CD4-positive, alpha-beta memory T cell (primary cell): ENCODE measurements at regions not wholly inside any gene's neighbourhood (a gene's known extent, or its start where the extent isn't known, plus 50 kb on each side); places are given as distances from the start of the nearest gene placed in this dataset.

Experiments used
- CTCF ChIA-PET: fragments of 350-600 bp; sonication (Branson Sonifier 250); formaldehyde crosslinking; loops from one replicate; lab custom pipeline; 2021; ENCODE audit warnings: inconsistent platforms; ENCODE audit not compliant: partially characterized antibody; lab: Charles Lee
- POLR2A ChIA-PET: fragments of 350-600 bp; sonication (Branson Sonifier 250); formaldehyde crosslinking; loops from one replicate; lab custom pipeline; 2021; ENCODE audit not compliant: partially characterized antibody; lab: Charles Lee
- DNase-seq, 5 donors: peaks; one replicate each; pipeline versions ENCODE4 v3.0.0 to v3.0.0-alpha.2; 2020 to 2022; ENCODE audit warnings: mixed read lengths in 1 of 5
- H3K27ac ChIP-seq: one replicate; pipeline ENCODE4 v1.7.0; 2013; ENCODE audit warnings: low read depth, low read length
- H3K27me3 ChIP-seq: 2 replicates; pipeline ENCODE4 v1.7.0; 2013; ENCODE audit warnings: mild to moderate bottlenecking, low read length, moderate library complexity; ENCODE audit not compliant: insufficient read depth
- H3K36me3 ChIP-seq: 2 replicates; pipeline ENCODE4 v1.7.0; 2013; ENCODE audit warnings: mild to moderate bottlenecking, low read length, moderate library complexity; ENCODE audit not compliant: insufficient read depth
- H3K4me1 ChIP-seq: 2 replicates; pipeline ENCODE4 v1.7.0; 2013; ENCODE audit warnings: mild to moderate bottlenecking, low read length, moderate library complexity; ENCODE audit not compliant: insufficient read depth
- H3K4me3 ChIP-seq, 2 donors: one replicate each; pipeline ENCODE4 v1.7.0; 2013; ENCODE audit warnings: low read length in 2 of 2, mild to moderate bottlenecking in 1 of 2
- H3K9me3 ChIP-seq, 2 donors: one replicate each; pipeline ENCODE4 v1.7.0; 2013; ENCODE audit warnings: low read length in 2 of 2, control low read depth in 1 of 2; ENCODE audit not compliant: control insufficient read depth in 1 of 2
- H3K27ac Mint-ChIP-seq, 7 donors: one replicate each; pipeline ENCODE4 v1.8.0; 2020 to 2021; ENCODE audit warnings: mixed read lengths in 7 of 7, mild to moderate bottlenecking in 6 of 7, inconsistent platforms in 3 of 7, moderate library complexity in 3 of 7
- H3K27me3 Mint-ChIP-seq, 2 donors: one replicate each; pipeline ENCODE4 v1.8.0; 2020 to 2021; ENCODE audit warnings: mixed read lengths in 2 of 2
- H3K36me3 Mint-ChIP-seq, 2 donors: one replicate each; pipeline ENCODE4 v1.8.0; 2020 to 2021; ENCODE audit warnings: mixed read lengths in 2 of 2, inconsistent platforms in 1 of 2, mild to moderate bottlenecking in 1 of 2
- H3K4me1 Mint-ChIP-seq, 4 donors: one replicate each; pipeline ENCODE4 v1.8.0; 2020 to 2021; ENCODE audit warnings: mixed read lengths in 4 of 4, mild to moderate bottlenecking in 1 of 4
- H3K4me3 Mint-ChIP-seq, 8 donors: one replicate each; pipeline ENCODE4 v1.8.0; 2020 to 2021; ENCODE audit warnings: mixed read lengths in 8 of 8, mild to moderate bottlenecking in 7 of 8, moderate library complexity in 6 of 8, inconsistent platforms in 3 of 8
- H3K9me3 Mint-ChIP-seq, 8 donors: one replicate each; pipeline ENCODE4 v1.8.0; 2020 to 2021; ENCODE audit warnings: mixed read lengths in 8 of 8, mild to moderate bottlenecking in 5 of 8, inconsistent platforms in 3 of 8, moderate library complexity in 1 of 8
- intact Hi-C: fragments of 100-400 bp; cut with micrococcal nuclease; formaldehyde crosslinking; loops from one replicate; pipeline ENCODE4 v1.15.1; 2023

DNA sequence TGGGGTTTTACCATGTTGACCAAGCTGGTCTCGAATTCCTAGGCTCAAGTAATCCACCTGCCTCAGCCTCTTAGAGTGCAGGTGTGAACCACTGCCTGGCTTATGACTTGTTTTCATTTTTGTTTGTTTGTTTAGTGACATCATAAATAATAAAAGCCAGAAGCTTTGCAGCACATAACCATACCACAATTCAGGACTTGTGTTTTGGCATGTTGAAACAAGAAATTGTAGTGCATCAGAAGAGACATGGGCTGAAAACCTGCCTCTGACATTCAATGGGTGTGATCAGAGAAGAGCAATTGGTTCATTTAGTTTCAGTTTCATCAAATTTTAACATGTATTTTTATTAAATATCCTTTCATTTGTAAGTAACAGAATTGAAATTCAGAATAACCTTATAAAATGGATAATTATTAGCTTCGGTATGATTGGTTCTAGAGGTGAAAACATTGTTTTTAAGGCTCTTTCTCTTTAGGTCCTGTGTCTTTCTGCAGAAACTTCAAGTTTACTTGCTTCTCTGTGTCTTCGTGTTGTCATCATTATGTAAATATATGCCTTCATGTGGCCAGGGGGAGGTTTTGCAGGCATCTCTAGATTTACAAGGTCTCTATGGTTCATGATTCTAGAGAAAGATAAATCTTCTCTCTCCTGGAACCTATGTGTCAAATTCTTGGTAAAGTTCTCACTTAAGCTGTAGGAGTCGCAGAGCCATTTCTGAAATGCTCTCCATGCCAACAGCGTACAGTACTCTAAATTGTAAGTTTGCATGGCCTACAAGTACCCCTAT lies 312.0 kb downstream of the KCNC2 start:
- no peak overlapping the region for H3K27ac ChIP-seq
- intact Hi-C loops: no loop called here
- H3K9me3 Mint-ChIP-seq: peaks cover 0 to 2% (median 0%) of the 10 kb centered on the region in 8 donors
- no peaks in the 10 kb centered on the region for H3K36me3 ChIP-seq
- no peaks in the 10 kb centered on the region for H3K27me3 ChIP-seq
- H3K4me1 Mint-ChIP-seq: peaks cover 20 to 49% (median 36%) of the 10 kb centered on the region in 4 donors
- POLR2A ChIA-PET: no interaction called here
- no peaks in the 10 kb centered on the region for H3K27me3 Mint-ChIP-seq
- peak overlapping the region in 1 of 2 donors; percentile 4 for H3K4me3 ChIP-seq
- H3K36me3 Mint-ChIP-seq: no peaks in the 10 kb centered on the region
- H3K27ac Mint-ChIP-seq: peak overlapping the region; percentile 24 to 91 (median 60)
- H3K4me1 ChIP-seq: peaks cover 50% of the 10 kb centered on the region
- H3K4me3 Mint-ChIP-seq: peak overlapping the region; percentile 16 to 80 (median 52)
- H3K9me3 ChIP-seq: no peaks in the 10 kb centered on the region
- CTCF ChIA-PET: interaction anchor here (0.6 to 1.1 kb wide), 3 partner anchors 11 to 347 kb away, joined by 3 to 4 read pairs (median 3); no protein-coding TSS in a partner anchor
- peak in 3 of 5 donors; percentile 18 to 30 (median 26) for DNase-seq

DNA sequence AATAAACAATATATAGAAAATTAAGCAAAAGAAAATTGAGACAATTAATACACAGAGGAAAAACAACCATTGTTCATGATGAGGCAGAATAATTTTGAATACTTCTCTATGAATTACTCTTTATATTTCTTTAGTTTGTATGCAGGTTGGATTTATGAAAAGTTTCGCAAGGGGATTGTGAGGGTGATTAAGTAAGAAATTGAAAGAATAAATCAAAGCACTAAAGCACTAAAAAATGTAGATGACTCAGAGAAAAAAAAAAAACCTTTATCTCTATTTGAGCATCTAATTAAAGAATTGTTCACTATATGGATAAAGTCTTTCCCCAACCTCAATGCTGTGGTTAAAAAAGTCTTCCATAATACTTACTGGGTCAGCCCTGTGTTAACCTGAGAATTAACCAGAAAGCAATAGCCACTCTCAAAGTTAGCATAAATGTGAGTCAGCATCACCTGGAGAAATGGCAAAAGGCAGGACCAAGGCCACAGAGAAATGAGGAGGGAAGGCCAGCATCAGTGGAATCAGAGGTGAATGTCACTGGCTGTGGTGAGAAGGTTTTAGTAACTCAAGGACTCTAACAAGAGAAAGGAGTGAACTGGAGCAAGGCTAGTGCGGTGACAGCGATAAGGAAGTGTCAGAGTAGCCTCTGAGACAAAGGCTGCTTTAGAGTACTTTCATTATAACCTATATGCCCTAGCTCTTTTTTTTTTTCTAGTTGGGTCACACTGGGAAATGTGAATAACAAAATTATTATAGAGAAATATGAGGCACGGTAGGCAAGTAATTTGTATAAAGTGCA lies 310.4 kb downstream of the KCNC2 start:
- intact Hi-C loops: no loop called here
- H3K27me3 ChIP-seq: no peaks in the 10 kb centered on the region
- Mint-ChIP-seq H3K4me1 (peaks cover 20 to 40% (median 33%) of the 10 kb centered on the region in 4 donors), H3K36me3 (no peaks in the 10 kb centered on the region), H3K27ac (peak overlapping the region in 6 of 7 donors; percentile 19 to 92 (median 54)), H3K9me3 (peaks cover 0 to 2% (median 0%) of the 10 kb centered on the region in 8 donors), H3K4me3 (peak overlapping the region in 3 of 8 donors; percentile 18 to 57 (median 48)), H3K27me3 (no peaks in the 10 kb centered on the region)
- H3K36me3 ChIP-seq: no peaks in the 10 kb centered on the region
- H3K27ac ChIP-seq: no peak overlapping the region
- H3K4me3 ChIP-seq: no peak overlapping the region
- H3K4me1 ChIP-seq: peaks cover 42% of the 10 kb centered on the region
- POLR2A ChIA-PET: no interaction called here
- H3K9me3 ChIP-seq: no peaks in the 10 kb centered on the region
- DNase-seq: peak in 2 of 5 donors; percentile 1 to 8
- CTCF ChIA-PET: no interaction called here

DNA sequence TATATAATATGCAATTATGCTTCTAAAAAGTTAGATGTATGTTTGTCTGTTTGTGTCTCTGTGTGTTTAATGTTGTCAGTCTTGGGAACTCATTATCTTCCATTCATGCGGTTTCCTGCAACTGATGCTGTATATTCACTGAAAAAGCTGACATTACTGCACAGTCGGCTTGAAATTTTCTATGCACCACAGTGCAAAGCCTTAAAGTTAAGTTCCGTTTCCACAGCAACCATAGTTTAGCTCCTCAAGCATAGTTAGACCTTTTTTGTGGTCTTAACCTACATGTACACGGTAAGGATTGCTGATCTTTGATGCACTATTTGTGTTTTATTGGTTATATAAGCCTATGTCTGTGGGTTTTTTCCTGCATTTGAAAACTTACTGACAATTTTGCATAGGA lies 309.4 kb downstream of the KCNC2 start:
- POLR2A ChIA-PET: interaction anchor here (1.0 kb wide), 1 partner anchor 8 kb away, joined by 5 read pairs; no protein-coding TSS in a partner anchor
- Histone ChIP-seq H3K36me3 (no peaks in the 10 kb centered on the region), H3K4me1 (peaks cover 42% of the 10 kb centered on the region), H3K4me3 (no peak overlapping the region), H3K27ac (no peak overlapping the region), H3K27me3 (no peaks in the 10 kb centered on the region), H3K9me3 (no peaks in the 10 kb centered on the region)
- H3K36me3 Mint-ChIP-seq: no peaks in the 10 kb centered on the region
- no peaks in the 10 kb centered on the region for H3K27me3 Mint-ChIP-seq
- peak; percentile 44 to 65 (median 63) for DNase-seq
- H3K4me3 Mint-ChIP-seq: peak overlapping the region in 6 of 8 donors; percentile 0 to 60 (median 28)
- H3K4me1 Mint-ChIP-seq: peaks cover 20 to 40% (median 33%) of the 10 kb centered on the region in 4 donors
- CTCF ChIA-PET: interaction anchor here (1.5 kb wide), 1 partner anchor 9 kb away, joined by 4 read pairs; no protein-coding TSS in a partner anchor
- H3K27ac Mint-ChIP-seq: peak overlapping the region; percentile 15 to 84 (median 76)
- peaks cover 0 to 2% (median 0%) of the 10 kb centered on the region in 8 donors for H3K9me3 Mint-ChIP-seq
- intact Hi-C loops: loop anchor here (2.0 kb wide), 1 partner anchor 47 kb away; no protein-coding TSS in a partner anchor

DNA sequence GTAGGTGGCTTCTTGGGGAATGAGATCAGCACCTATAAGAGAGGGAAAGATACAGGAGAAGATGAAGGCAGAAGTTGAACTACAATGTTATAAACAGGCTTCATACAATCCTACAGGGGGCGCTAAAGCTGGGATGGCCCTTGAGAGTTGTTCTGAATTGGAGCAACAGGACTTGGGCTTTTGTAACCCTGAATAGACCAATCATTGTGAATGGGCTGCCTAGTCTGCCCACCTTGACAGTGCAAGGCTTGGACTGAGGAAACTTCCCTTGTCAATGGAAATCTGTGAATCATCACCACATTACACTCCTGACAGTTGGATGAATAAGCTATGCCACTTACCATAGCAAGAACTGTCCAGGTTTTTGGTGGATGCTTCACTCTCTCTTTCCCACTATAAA lies 306.1 kb downstream of the KCNC2 start:
- Mint-ChIP-seq H3K4me3 (no peak overlapping the region), H3K4me1 (peaks cover 14 to 29% (median 24%) of the 10 kb centered on the region in 4 donors), H3K27me3 (no peaks in the 10 kb centered on the region), H3K27ac (no peak overlapping the region), H3K9me3 (peaks cover 0 to 2% (median 0%) of the 10 kb centered on the region in 8 donors), H3K36me3 (no peaks in the 10 kb centered on the region)
- no peak for DNase-seq
- Histone ChIP-seq H3K4me3 (no peak overlapping the region), H3K27me3 (no peaks in the 10 kb centered on the region), H3K27ac (no peak overlapping the region), H3K36me3 (no peaks in the 10 kb centered on the region), H3K4me1 (peaks cover 24% of the 10 kb centered on the region), H3K9me3 (no peaks in the 10 kb centered on the region)
- ChIA-PET POLR2A (no interaction called here), CTCF (no interaction called here)
- intact Hi-C loops: no loop called here

DNA sequence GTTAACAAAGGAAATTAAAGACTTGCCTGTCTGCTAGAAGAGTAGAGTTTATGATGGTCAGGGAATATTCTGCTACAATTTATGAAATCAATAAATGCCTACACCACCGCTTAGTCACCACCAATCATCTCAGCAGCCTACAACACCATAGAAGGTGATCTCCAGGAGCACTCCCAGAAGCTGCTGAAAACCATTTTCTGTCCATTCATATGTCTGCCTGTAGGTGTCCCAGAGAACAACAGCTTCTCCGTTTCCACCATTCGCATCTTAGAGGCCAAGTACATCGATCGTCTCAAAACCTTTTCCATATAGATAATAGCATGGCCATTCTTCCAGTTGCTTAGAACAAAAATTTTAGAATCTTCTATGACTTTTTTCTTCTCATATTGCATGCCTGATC lies 303.4 kb downstream of the KCNC2 start:
- Mint-ChIP-seq H3K4me3 (no peak overlapping the region), H3K27ac (no peak overlapping the region), H3K4me1 (peaks cover 0 to 6% (median 3%) of the 10 kb centered on the region in 4 donors), H3K27me3 (no peaks in the 10 kb centered on the region), H3K9me3 (peaks cover 0 to 3% (median 0%) of the 10 kb centered on the region in 8 donors), H3K36me3 (no peaks in the 10 kb centered on the region)
- ChIA-PET CTCF (no interaction called here), POLR2A (no interaction called here)
- no peak overlapping the region for H3K4me3 ChIP-seq
- no peaks in the 10 kb centered on the region for H3K9me3 ChIP-seq
- no peak for DNase-seq
- no peaks in the 10 kb centered on the region for H3K27me3 ChIP-seq
- H3K4me1 ChIP-seq: no peaks in the 10 kb centered on the region
- no peak overlapping the region for H3K27ac ChIP-seq
- no peaks in the 10 kb centered on the region for H3K36me3 ChIP-seq
- intact Hi-C loops: no loop called here

DNA sequence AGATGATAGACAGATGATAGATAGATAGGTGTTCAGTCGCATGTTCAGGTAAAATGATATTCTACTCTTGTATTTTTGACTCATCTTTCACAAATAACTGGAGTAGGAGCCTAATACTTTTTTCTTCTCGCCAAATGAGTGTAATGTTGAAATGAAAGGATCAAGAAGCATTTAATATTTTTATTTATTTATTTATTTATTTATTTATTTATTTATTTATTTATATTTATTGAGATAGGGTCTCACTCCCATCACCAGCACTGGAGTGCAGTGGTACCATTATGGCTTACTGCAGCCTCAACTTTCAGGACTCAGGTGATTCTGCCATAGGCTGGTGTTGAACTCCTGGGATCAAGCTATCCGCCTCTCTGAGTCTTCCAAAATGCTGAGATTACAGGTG lies 298.8 kb downstream of the KCNC2 start:
- H3K27me3 Mint-ChIP-seq: no peaks in the 10 kb centered on the region

DNA sequence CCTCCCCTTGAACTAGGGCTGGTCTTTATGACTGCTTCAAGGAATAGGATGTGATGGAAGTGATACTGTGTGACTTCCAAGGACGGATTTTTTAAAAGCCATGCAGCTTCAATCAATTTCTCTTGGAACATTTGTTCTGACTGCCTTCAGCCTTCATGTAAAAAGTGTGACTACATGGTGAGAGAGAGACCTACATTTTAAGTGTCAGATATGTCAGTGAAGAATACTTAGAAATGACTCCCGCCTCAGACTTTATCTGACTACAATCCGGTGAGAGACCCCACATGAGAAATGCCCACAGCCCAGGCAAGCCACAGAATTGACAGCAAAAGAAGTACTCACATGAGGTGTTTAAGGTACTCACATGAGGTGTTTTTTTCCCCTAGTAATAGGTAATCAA lies 295.3 kb downstream of the KCNC2 start:
- Histone ChIP-seq H3K36me3 (no peaks in the 10 kb centered on the region), H3K27ac (no peak overlapping the region), H3K27me3 (no peaks in the 10 kb centered on the region), H3K4me3 (no peak overlapping the region), H3K4me1 (no peaks in the 10 kb centered on the region), H3K9me3 (no peaks in the 10 kb centered on the region)
- Mint-ChIP-seq H3K27me3 (no peaks in the 10 kb centered on the region), H3K4me3 (no peak overlapping the region), H3K36me3 (no peaks in the 10 kb centered on the region), H3K9me3 (peaks cover 0 to 1% (median 0%) of the 10 kb centered on the region in 8 donors), H3K4me1 (no peaks in the 10 kb centered on the region), H3K27ac (no peak overlapping the region)
- DNase-seq: no peak
- ChIA-PET POLR2A (no interaction called here), CTCF (no interaction called here)
- intact Hi-C loops: no loop called here

More for the DNA sequence above, 298.8 kb downstream of the KCNC2 start:
- no peaks in the 10 kb centered on the region for H3K36me3 ChIP-seq
- DNase-seq: no peak
- peaks cover 0 to 3% (median 0%) of the 10 kb centered on the region in 8 donors for H3K9me3 Mint-ChIP-seq
- H3K4me1 Mint-ChIP-seq: no peaks in the 10 kb centered on the region
- no peaks in the 10 kb centered on the region for H3K9me3 ChIP-seq
- intact Hi-C loops: no loop called here
- H3K4me1 ChIP-seq: no peaks in the 10 kb centered on the region
- H3K36me3 Mint-ChIP-seq: no peaks in the 10 kb centered on the region
- no peaks in the 10 kb centered on the region for H3K27me3 ChIP-seq
- no peak overlapping the region for H3K4me3 ChIP-seq
- no peak overlapping the region for H3K27ac Mint-ChIP-seq
- H3K4me3 Mint-ChIP-seq: no peak overlapping the region
- POLR2A ChIA-PET: no interaction called here
- CTCF ChIA-PET: no interaction called here
- no peak overlapping the region for H3K27ac ChIP-seq
